ENCODE measurements at regions not wholly inside any gene's neighbourhood (a gene's known extent, or its start where the extent isn't known, plus 50 kb on each side); places are given as distances from the start of the nearest gene placed in this dataset.

DNA sequence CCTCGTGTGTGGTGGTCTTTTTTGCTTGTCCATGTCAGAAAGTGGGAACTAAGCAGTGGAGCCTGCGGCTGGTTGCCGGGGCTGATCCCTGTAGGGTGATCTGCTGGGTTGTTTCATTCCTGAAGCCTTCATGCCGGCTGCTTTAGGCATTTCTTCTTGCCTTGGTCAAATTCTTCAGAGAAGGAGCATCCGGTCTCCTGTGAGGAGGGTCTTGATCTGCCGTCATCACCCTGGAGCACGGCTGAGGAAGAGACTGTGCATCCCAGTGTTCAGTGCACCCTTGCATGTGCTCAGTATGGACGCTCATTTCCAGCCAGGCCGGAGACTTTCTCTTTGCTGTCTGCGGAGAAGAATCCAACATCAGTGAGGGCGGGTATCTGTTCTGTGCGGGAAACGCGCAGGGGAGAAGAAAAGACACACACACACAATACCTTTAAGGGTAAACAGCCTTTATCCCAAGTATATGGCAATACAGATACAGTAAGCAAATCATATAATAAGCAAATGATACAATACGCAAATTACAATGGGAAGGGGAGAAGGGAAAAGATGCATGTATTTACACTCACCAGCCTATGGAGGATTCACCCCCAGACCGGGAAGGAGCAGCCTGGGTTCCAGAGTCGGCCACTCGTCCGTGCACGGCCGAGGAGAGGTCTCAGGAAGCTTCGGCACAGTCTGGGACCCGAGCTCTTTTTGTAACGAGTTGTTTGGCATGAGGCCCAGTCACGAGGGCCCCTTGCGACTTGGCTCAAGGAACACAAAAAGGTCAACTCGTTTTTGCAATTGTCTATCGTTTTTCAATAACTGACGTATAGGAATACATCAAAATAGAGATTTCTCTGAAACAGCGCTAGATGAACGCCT, 1366.8 kb upstream of the TMEM132C start:
- TF ChIP-seq, protein P1, sequence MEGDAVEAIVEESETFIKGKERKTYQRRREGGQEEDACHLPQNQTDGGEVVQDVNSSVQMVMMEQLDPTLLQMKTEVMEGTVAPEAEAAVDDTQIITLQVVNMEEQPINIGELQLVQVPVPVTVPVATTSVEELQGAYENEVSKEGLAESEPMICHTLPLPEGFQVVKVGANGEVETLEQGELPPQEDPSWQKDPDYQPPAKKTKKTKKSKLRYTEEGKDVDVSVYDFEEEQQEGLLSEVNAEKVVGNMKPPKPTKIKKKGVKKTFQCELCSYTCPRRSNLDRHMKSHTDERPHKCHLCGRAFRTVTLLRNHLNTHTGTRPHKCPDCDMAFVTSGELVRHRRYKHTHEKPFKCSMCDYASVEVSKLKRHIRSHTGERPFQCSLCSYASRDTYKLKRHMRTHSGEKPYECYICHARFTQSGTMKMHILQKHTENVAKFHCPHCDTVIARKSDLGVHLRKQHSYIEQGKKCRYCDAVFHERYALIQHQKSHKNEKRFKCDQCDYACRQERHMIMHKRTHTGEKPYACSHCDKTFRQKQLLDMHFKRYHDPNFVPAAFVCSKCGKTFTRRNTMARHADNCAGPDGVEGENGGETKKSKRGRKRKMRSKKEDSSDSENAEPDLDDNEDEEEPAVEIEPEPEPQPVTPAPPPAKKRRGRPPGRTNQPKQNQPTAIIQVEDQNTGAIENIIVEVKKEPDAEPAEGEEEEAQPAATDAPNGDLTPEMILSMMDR (IDR thresholded peaks at IDR 0.05; ENCODE audit: insufficient read depth, low read length): no peak
- TF ChIP-seq, protein P2, sequence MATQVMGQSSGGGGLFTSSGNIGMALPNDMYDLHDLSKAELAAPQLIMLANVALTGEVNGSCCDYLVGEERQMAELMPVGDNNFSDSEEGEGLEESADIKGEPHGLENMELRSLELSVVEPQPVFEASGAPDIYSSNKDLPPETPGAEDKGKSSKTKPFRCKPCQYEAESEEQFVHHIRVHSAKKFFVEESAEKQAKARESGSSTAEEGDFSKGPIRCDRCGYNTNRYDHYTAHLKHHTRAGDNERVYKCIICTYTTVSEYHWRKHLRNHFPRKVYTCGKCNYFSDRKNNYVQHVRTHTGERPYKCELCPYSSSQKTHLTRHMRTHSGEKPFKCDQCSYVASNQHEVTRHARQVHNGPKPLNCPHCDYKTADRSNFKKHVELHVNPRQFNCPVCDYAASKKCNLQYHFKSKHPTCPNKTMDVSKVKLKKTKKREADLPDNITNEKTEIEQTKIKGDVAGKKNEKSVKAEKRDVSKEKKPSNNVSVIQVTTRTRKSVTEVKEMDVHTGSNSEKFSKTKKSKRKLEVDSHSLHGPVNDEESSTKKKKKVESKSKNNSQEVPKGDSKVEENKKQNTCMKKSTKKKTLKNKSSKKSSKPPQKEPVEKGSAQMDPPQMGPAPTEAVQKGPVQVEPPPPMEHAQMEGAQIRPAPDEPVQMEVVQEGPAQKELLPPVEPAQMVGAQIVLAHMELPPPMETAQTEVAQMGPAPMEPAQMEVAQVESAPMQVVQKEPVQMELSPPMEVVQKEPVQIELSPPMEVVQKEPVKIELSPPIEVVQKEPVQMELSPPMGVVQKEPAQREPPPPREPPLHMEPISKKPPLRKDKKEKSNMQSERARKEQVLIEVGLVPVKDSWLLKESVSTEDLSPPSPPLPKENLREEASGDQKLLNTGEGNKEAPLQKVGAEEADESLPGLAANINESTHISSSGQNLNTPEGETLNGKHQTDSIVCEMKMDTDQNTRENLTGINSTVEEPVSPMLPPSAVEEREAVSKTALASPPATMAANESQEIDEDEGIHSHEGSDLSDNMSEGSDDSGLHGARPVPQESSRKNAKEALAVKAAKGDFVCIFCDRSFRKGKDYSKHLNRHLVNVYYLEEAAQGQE (IDR thresholded peaks at IDR 0.05; ENCODE audit: insufficient replicate concordance, low read depth): no peak

Measured in HL-60 (cell line).